ENCODE measurements at regions not wholly inside any gene's neighbourhood (a gene's known extent, or its start where the extent isn't known, plus 50 kb on each side); places are given as distances from the start of the nearest gene placed in this dataset.

- H3K27ac ChIP-seq, result no peak overlapping the region
- no peak for TF ChIP-seq CTCF (IDR thresholded peaks at IDR 0.05)
- H3K4me3 ChIP-seq, result no peak overlapping the region
- ATAC-seq (no peak), DNase-seq (no peak)
- no peaks in the 10 kb centered on the region for H3K36me3 ChIP-seq
- H3K9me3 ChIP-seq, result no peaks in the 10 kb centered on the region
- H3K27me3 ChIP-seq (ENCODE audit: low read depth), result no peaks in the 10 kb centered on the region
- intact Hi-C loops (cut with DNase I), result no loop called here
- no peaks in the 10 kb centered on the region for H3K4me1 ChIP-seq
These were observed 481.9 kb upstream of the FOXG1 start for GRCh38 chr14:28284546-28285300.

- no peaks in the 10 kb centered on the region for H3K9me3 ChIP-seq
- ATAC-seq, result no peak
- no peaks in the 10 kb centered on the region for H3K4me1 ChIP-seq
- no peaks in the 10 kb centered on the region for H3K36me3 ChIP-seq
- intact Hi-C loops (cut with DNase I), result no loop called here
- no peaks in the 10 kb centered on the region for H3K27me3 ChIP-seq (ENCODE audit: low read depth)
- H3K4me3 ChIP-seq, result no peak overlapping the region
- no peak for DNase-seq
- no peak overlapping the region for H3K27ac ChIP-seq
- no peak for TF ChIP-seq CTCF (IDR thresholded peaks at IDR 0.05)
These were observed 471.6 kb upstream of the FOXG1 start for GRCh38 chr14:28294834-28295440.

- intact Hi-C loops (cut with DNase I), result no loop called here
- no peak for DNase-seq
- Histone ChIP-seq H3K4me1 (no peaks in the 10 kb centered on the region), H3K36me3 (no peaks in the 10 kb centered on the region), H3K4me3 (no peak overlapping the region), H3K27me3 (ENCODE audit: low read depth) (no peaks in the 10 kb centered on the region), H3K27ac (no peak overlapping the region), H3K9me3 (no peaks in the 10 kb centered on the region)
- TF ChIP-seq CTCF (IDR thresholded peaks at IDR 0.05), result no peak
- ATAC-seq, result no peak
These were observed 469.0 kb upstream of the FOXG1 start for GRCh38 chr14:28297559-28297958.

- intact Hi-C loops (cut with DNase I), result no loop called here
- ATAC-seq (no peak), DNase-seq (no peak)
- TF ChIP-seq CTCF (IDR thresholded peaks at IDR 0.05), result no peak
- Histone ChIP-seq H3K27ac (no peak overlapping the region), H3K27me3 (ENCODE audit: low read depth) (no peaks in the 10 kb centered on the region), H3K36me3 (no peaks in the 10 kb centered on the region), H3K4me1 (no peaks in the 10 kb centered on the region), H3K4me3 (no peak overlapping the region), H3K9me3 (no peaks in the 10 kb centered on the region)
These were observed 468.4 kb upstream of the FOXG1 start for GRCh38 chr14:28298156-28298555.

GRCh38 chr14:28299227-28299626 is 467.4 kb upstream of the FOXG1 start:
- no peak overlapping the region for H3K27ac ChIP-seq
- no peak overlapping the region for H3K4me3 ChIP-seq
- no peak for TF ChIP-seq CTCF (IDR thresholded peaks at IDR 0.05)
- no peak for ATAC-seq
- H3K27me3 ChIP-seq (ENCODE audit: low read depth), result no peaks in the 10 kb centered on the region
- H3K4me1 ChIP-seq, result no peaks in the 10 kb centered on the region
- H3K9me3 ChIP-seq, result no peaks in the 10 kb centered on the region
- intact Hi-C loops (cut with DNase I), result no loop called here
- H3K36me3 ChIP-seq, result no peaks in the 10 kb centered on the region
- peak; percentile 21 for DNase-seq
